Nephron (organoid): ENCODE measurements at regions not wholly inside any gene's neighbourhood (a gene's known extent, or its start where the extent isn't known, plus 50 kb on each side); places are given as distances from the start of the nearest gene placed in this dataset.

ENCODE experiments used
- H3K27ac Mint-ChIP-seq, 3 experiments: 2 replicates each; pipeline ENCODE4 v1.8.0; 2020; ENCODE audit warnings: mixed read lengths in 3 of 3, mild to moderate bottlenecking in 2 of 3, moderate library complexity in 1 of 3
- H3K27me3 Mint-ChIP-seq: 2 replicates; pipeline ENCODE4 v1.8.0; 2021; ENCODE audit warnings: low read depth, mild to moderate bottlenecking, moderate library complexity, mixed read lengths
- H3K36me3 Mint-ChIP-seq: 2 replicates; pipeline ENCODE4 v1.8.0; 2020; ENCODE audit warnings: low read depth, mixed read lengths
- H3K4me1 Mint-ChIP-seq: 2 replicates; pipeline ENCODE4 v1.8.0; 2020; ENCODE audit warnings: mixed read lengths
- H3K4me3 Mint-ChIP-seq, 3 experiments: 2 replicates each; pipeline ENCODE4 v1.8.0; 2020; ENCODE audit warnings: mild to moderate bottlenecking in 3 of 3, mixed read lengths in 3 of 3, moderate library complexity in 2 of 3
- H3K9me3 Mint-ChIP-seq: 2 replicates; pipeline ENCODE4 v1.8.0; 2020; ENCODE audit warnings: mixed read lengths
- CTCF ChIP-seq, 3 experiments: fragments of 200-600 bp; sonication (generic); IDR thresholded peaks; one replicate each; pipeline ENCODE4 v1.5.0; 2021; ENCODE audit warnings: antibody characterized with exemption in 3 of 3; ENCODE audit not compliant: unreplicated experiment in 3 of 3

DNA sequence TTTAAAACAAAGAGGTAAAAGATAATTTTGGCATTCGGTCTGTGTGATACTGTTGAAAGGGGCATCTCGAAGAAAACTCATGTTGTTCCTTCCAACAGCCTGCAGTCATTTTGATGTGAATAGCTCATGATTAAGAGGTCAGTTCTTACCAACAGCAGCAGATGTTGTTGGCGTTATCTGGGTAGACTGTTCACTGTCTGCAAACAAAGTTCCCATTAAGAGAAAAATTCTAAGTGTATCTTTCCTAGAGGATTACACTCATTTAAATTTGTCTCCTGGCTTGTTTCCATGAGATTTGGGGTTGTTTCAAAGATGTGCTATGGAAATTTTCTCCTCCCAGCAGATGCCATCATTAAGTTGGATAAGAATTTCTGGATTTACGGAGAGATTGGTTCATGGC, 138.2 kb upstream of the RORB start:
- Mint-ChIP-seq H3K36me3 (no peaks in the 10 kb centered on the region), H3K9me3 (no peaks in the 10 kb centered on the region), H3K4me3 (no peak overlapping the region), H3K27me3 (no peaks in the 10 kb centered on the region), H3K4me1 (no peaks in the 10 kb centered on the region), H3K27ac (no peak overlapping the region)
- no peak for TF ChIP-seq CTCF (IDR thresholded peaks at IDR 0.05; ENCODE audit: unreplicated experiment in 3 of 3)

DNA sequence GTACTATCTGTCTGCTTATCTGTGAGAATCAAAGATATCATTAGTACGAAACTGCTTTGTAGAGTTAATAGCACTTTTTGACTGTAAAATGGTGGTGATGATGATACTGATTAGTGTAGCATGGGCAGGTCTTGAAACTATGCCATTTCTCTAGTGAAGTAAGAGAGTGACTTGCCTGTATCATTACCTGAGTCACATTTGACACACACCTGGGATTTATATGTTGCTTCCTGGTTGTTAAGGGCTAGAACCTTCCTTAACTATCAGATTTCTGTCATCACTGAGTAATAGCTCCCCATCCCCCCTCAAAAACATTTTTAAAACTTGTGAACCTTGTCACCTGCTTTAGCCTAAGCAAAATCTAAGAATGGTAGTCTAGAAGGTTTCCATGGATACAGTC, 135.6 kb upstream of the RORB start:
- Mint-ChIP-seq H3K9me3 (no peaks in the 10 kb centered on the region), H3K4me3 (no peak overlapping the region), H3K27me3 (no peaks in the 10 kb centered on the region), H3K4me1 (no peaks in the 10 kb centered on the region), H3K36me3 (no peaks in the 10 kb centered on the region), H3K27ac (no peak overlapping the region)
- no peak for TF ChIP-seq CTCF (IDR thresholded peaks at IDR 0.05; ENCODE audit: unreplicated experiment in 3 of 3)

GRCh38 chr9:74362423-74362822, 134.7 kb upstream of the RORB start:
- Mint-ChIP-seq H3K4me1 (no peaks in the 10 kb centered on the region), H3K27me3 (no peaks in the 10 kb centered on the region), H3K4me3 (no peak overlapping the region), H3K27ac (no peak overlapping the region), H3K36me3 (no peaks in the 10 kb centered on the region), H3K9me3 (no peaks in the 10 kb centered on the region)
- TF ChIP-seq CTCF (IDR thresholded peaks at IDR 0.05; ENCODE audit: unreplicated experiment in 3 of 3): no peak

- H3K4me1 Mint-ChIP-seq: no peaks in the 10 kb centered on the region
- H3K27me3 Mint-ChIP-seq: no peaks in the 10 kb centered on the region
- no peak for TF ChIP-seq CTCF (IDR thresholded peaks at IDR 0.05; ENCODE audit: unreplicated experiment in 3 of 3)
- H3K4me3 Mint-ChIP-seq: no peak overlapping the region
- H3K27ac Mint-ChIP-seq: no peak overlapping the region
- no peaks in the 10 kb centered on the region for H3K9me3 Mint-ChIP-seq
- H3K36me3 Mint-ChIP-seq: no peaks in the 10 kb centered on the region
Observed at GRCh38 chr9:74366111-74366510, 131.0 kb upstream of the RORB start.

DNA sequence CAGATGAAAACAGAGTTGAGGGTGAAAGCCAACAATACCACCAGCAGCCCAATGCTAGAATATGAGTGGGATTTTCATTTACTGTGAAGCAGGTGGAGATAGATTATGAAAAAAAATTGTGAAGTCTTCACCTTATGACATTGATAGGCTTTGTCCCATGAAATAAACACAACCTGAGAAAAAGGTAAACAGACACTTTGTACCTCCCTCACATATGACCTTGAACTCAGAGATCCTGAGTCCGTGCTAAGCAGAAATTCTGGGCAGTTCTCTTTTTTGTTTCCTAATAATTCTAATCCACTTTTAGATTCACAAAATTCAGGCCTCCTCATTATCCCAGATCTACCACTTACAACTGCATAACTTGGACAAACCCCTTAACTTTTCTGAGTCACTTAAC, 127.3 kb upstream of the RORB start:
- Mint-ChIP-seq H3K4me3 (no peak overlapping the region), H3K36me3 (no peaks in the 10 kb centered on the region), H3K27me3 (no peaks in the 10 kb centered on the region), H3K27ac (no peak overlapping the region), H3K4me1 (no peaks in the 10 kb centered on the region), H3K9me3 (no peaks in the 10 kb centered on the region)
- TF ChIP-seq CTCF (IDR thresholded peaks at IDR 0.05; ENCODE audit: unreplicated experiment in 3 of 3): no peak

DNA sequence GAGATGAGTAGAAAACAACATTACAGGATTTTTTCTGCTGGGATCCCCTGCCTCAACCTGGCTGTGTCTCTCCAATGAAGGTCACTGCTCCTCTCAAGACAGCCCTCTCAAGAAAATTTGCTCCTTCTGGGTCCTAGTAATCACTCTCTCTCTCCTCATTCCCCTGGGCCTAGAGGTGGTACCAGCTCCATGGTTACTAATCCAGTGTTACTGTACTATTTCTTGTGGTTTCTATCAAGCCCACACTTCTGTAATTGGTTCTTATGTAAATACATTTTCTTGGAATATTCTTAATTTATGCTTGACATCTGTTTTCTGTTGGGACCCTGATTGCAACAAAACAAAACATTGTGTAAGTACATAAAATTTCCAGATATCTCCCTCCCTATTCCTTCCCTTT, 123.8 kb upstream of the RORB start:
- no peak overlapping the region for H3K27ac Mint-ChIP-seq
- H3K4me3 Mint-ChIP-seq: no peak overlapping the region
- no peaks in the 10 kb centered on the region for H3K36me3 Mint-ChIP-seq
- no peaks in the 10 kb centered on the region for H3K27me3 Mint-ChIP-seq
- no peaks in the 10 kb centered on the region for H3K9me3 Mint-ChIP-seq
- H3K4me1 Mint-ChIP-seq: no peaks in the 10 kb centered on the region
- no peak for TF ChIP-seq CTCF (IDR thresholded peaks at IDR 0.05; ENCODE audit: unreplicated experiment in 3 of 3)
